Natural killer cell (primary cell): ENCODE measurements at regions not wholly inside any gene's neighbourhood (a gene's known extent, or its start where the extent isn't known, plus 50 kb on each side); places are given as distances from the start of the nearest gene placed in this dataset.

Experiments
- ATAC-seq, 3 donors: fragments of 150-1000 bp in 2 of 3; fragments of 200-7000 bp in 1 of 3; cut with Tn5 transposase; 1 replicate in 1 of 3; 2 replicates in 2 of 3; pipeline ENCODE4 v1.10.0; 2021; ENCODE audit warnings: mild to moderate bottlenecking in 2 of 3, moderate library complexity in 2 of 3
- DNase-seq, 2 donors: peaks; one replicate each; pipeline versions ENCODE4 v3.0.0 to v3.0.0-alpha.2; 2013 to 2021; ENCODE audit warnings: mixed read lengths in 1 of 2
- H3K27ac ChIP-seq: one replicate; pipeline ENCODE4 v1.5.1; 2013; ENCODE audit warnings: mild to moderate bottlenecking, low read length
- H3K27me3 ChIP-seq: one replicate; pipeline ENCODE4 v1.6.1; 2013; ENCODE audit warnings: low read length; ENCODE audit not compliant: control insufficient read depth, insufficient read depth
- H3K36me3 ChIP-seq: one replicate; pipeline ENCODE4 v1.6.1; 2013; ENCODE audit warnings: low read length; ENCODE audit not compliant: control insufficient read depth, insufficient read depth
- H3K4me1 ChIP-seq: one replicate; pipeline ENCODE4 v1.6.1; 2013; ENCODE audit warnings: low read length; ENCODE audit not compliant: control insufficient read depth, insufficient read depth
- H3K4me3 ChIP-seq: one replicate; pipeline ENCODE4 v1.5.1; 2013; ENCODE audit warnings: low read length
- H3K9me3 ChIP-seq: one replicate; pipeline ENCODE4 v1.6.1; 2013; ENCODE audit warnings: low read length; ENCODE audit not compliant: control insufficient read depth, insufficient read depth
- H3K27ac Mint-ChIP-seq, 2 donors: one replicate each; pipeline ENCODE4 v1.8.0; 2022; ENCODE audit warnings: mild to moderate bottlenecking in 2 of 2, mixed read lengths in 2 of 2, moderate library complexity in 1 of 2
- H3K27me3 Mint-ChIP-seq, 2 donors: one replicate each; pipeline ENCODE4 v1.8.0; 2022; ENCODE audit warnings: low read depth in 2 of 2, mixed read lengths in 2 of 2
- H3K36me3 Mint-ChIP-seq: one replicate; pipeline ENCODE4 v1.8.0; 2022; ENCODE audit warnings: mixed read lengths
- H3K4me1 Mint-ChIP-seq, 2 donors: one replicate each; pipeline ENCODE4 v1.8.0; 2022; ENCODE audit warnings: mixed read lengths in 2 of 2
- H3K4me3 Mint-ChIP-seq: one replicate; pipeline ENCODE4 v1.8.0; 2022; ENCODE audit warnings: mild to moderate bottlenecking, moderate library complexity, mixed read lengths
- H3K9me3 Mint-ChIP-seq, 2 donors: one replicate each; pipeline ENCODE4 v1.8.0; 2022; ENCODE audit warnings: mixed read lengths in 2 of 2
- CTCF ChIP-seq: fragments of 200-600 bp; IDR thresholded peaks from one replicate; pipeline ENCODE4 v1.8.0; 2022; ENCODE audit warnings: antibody characterized with exemption
- WGBS: methylation state at CpG from one replicate; pipeline ENCODE4 v1.1.7; 2013; ENCODE audit warnings: missing lambda C conversion rate; ENCODE audit not compliant: insufficient coverage; 5-methylcytosine and 5-hydroxymethylcytosine counted together
- intact Hi-C: fragments of 100-400 bp; cut with micrococcal nuclease; formaldehyde crosslinking; loops from one replicate; pipeline ENCODE4 v1.14.2; 2022

- no peak overlapping the region for H3K4me3 ChIP-seq
- WGBS = 81% methylated on average over 3 of the region's 3 CpGs
- ATAC-seq = no peak
- DNase-seq = no peak
- no peak for TF ChIP-seq CTCF
- no peaks in the 10 kb centered on the region for H3K36me3 ChIP-seq
- H3K4me1 ChIP-seq = no peaks in the 10 kb centered on the region
- no peaks in the 10 kb centered on the region for H3K27me3 ChIP-seq
- Mint-ChIP-seq H3K27ac (no peak overlapping the region), H3K36me3 (no peaks in the 10 kb centered on the region), H3K9me3 (peaks cover 2 to 10% of the 10 kb centered on the region in 2 donors), H3K4me3 (no peak overlapping the region), H3K4me1 (no peaks in the 10 kb centered on the region), H3K27me3 (no peaks in the 10 kb centered on the region)
- H3K27ac ChIP-seq = no peak overlapping the region
- no peaks in the 10 kb centered on the region for H3K9me3 ChIP-seq
- intact Hi-C loops = no loop called here
Measured at GRCh38 chr5:4758996-4759395, 381.1 kb upstream of the ADAMTS16 start.

- H3K36me3 Mint-ChIP-seq = no peaks in the 10 kb centered on the region
- intact Hi-C loops = no loop called here
Measured at GRCh38 chr5:4762316-4762715, 377.8 kb upstream of the ADAMTS16 start.

GRCh38 chr5:4765411-4765810 lies 374.7 kb upstream of the ADAMTS16 start:
- Mint-ChIP-seq H3K4me3 (no peak overlapping the region), H3K27ac (no peak overlapping the region), H3K4me1 (no peaks in the 10 kb centered on the region), H3K9me3 (peaks cover 8 to 18% of the 10 kb centered on the region in 2 donors), H3K36me3 (no peaks in the 10 kb centered on the region), H3K27me3 (no peaks in the 10 kb centered on the region)
- Histone ChIP-seq H3K27ac (no peak overlapping the region), H3K9me3 (no peaks in the 10 kb centered on the region), H3K27me3 (no peaks in the 10 kb centered on the region), H3K36me3 (no peaks in the 10 kb centered on the region), H3K4me1 (no peaks in the 10 kb centered on the region), H3K4me3 (no peak overlapping the region)
- DNase-seq (no peak), ATAC-seq (no peak)
- WGBS = 80% methylated on average over 2 of the region's 2 CpGs
- intact Hi-C loops = no loop called here
- TF ChIP-seq CTCF = no peak

More at GRCh38 chr5:4762316-4762715, 377.8 kb upstream of the ADAMTS16 start:
- H3K4me3 ChIP-seq = no peak overlapping the region
- H3K9me3 ChIP-seq = no peaks in the 10 kb centered on the region
- DNase-seq (no peak), ATAC-seq (no peak)
- H3K4me1 ChIP-seq = no peaks in the 10 kb centered on the region
- Mint-ChIP-seq H3K9me3 (peaks cover 4 to 18% of the 10 kb centered on the region in 2 donors), H3K27ac (no peak overlapping the region), H3K4me1 (no peaks in the 10 kb centered on the region), H3K4me3 (no peak overlapping the region), H3K27me3 (no peaks in the 10 kb centered on the region)
- no peak for TF ChIP-seq CTCF
- no peaks in the 10 kb centered on the region for H3K36me3 ChIP-seq
- H3K27ac ChIP-seq = no peak overlapping the region
- 98% methylated on average over 3 of the region's 3 CpGs for WGBS
- H3K27me3 ChIP-seq = no peaks in the 10 kb centered on the region

- no peak for TF ChIP-seq CTCF
- no peak overlapping the region for H3K4me3 ChIP-seq
- Mint-ChIP-seq H3K36me3 (no peaks in the 10 kb centered on the region), H3K4me3 (no peak overlapping the region), H3K27me3 (no peaks in the 10 kb centered on the region), H3K27ac (no peak overlapping the region), H3K9me3 (peaks cover 8 to 18% of the 10 kb centered on the region in 2 donors), H3K4me1 (no peaks in the 10 kb centered on the region)
- H3K4me1 ChIP-seq = no peaks in the 10 kb centered on the region
- no peak overlapping the region for H3K27ac ChIP-seq
- DNase-seq (no peak), ATAC-seq (no peak)
- no peaks in the 10 kb centered on the region for H3K36me3 ChIP-seq
- H3K9me3 ChIP-seq = no peaks in the 10 kb centered on the region
- intact Hi-C loops = no loop called here
- H3K27me3 ChIP-seq = no peaks in the 10 kb centered on the region
- WGBS = 85% methylated on average over 1 of the region's 1 CpG
Measured at GRCh38 chr5:4766101-4766500, 374.0 kb upstream of the ADAMTS16 start.
